Choroid plexus epithelial cell (primary cell): ENCODE measurements at regions not wholly inside any gene's neighbourhood (a gene's known extent, or its start where the extent isn't known, plus 50 kb on each side); places are given as distances from the start of the nearest gene placed in this dataset.
"Not testable (repeated sequence)": the region's sequence is repeated elsewhere in the genome, so short reads cannot be mapped to it uniquely, and the experiment has no call there.

ENCODE experiments used
- DNase-seq: peaks from one replicate; pipeline ENCODE4 v3.0.0-alpha.2; 2010; ENCODE audit warnings: low read depth
- H3K4me3 ChIP-seq: 2 replicates; pipeline ENCODE4 v1.5.1; 2011; ENCODE audit warnings: low read depth, mild to moderate bottlenecking, control low read depth, low read length, moderate library complexity
- CTCF ChIP-seq: conservative IDR thresholded peaks from 2 replicates; pipeline ENCODE4 v1.5.1; 2011; ENCODE audit warnings: low read depth, mild to moderate bottlenecking, control low read depth, inconsistent platforms, low read length, moderate library complexity

GRCh38 chr14:106062502-106063272, 536.3 kb downstream of the TMEM121 start:
- TF ChIP-seq CTCF: no peak
- DNase-seq: no peak
- no peak overlapping the region for H3K4me3 ChIP-seq

GRCh38 chr14:106067935-106068334, 541.6 kb downstream of the TMEM121 start:
- no peak for DNase-seq
- no peak for TF ChIP-seq CTCF
- H3K4me3 ChIP-seq: no peak overlapping the region

GRCh38 chr14:106069804-106070625, 543.6 kb downstream of the TMEM121 start:
- DNase-seq: no peak
- no peak for TF ChIP-seq CTCF
- H3K4me3 ChIP-seq: no peak overlapping the region

DNA sequence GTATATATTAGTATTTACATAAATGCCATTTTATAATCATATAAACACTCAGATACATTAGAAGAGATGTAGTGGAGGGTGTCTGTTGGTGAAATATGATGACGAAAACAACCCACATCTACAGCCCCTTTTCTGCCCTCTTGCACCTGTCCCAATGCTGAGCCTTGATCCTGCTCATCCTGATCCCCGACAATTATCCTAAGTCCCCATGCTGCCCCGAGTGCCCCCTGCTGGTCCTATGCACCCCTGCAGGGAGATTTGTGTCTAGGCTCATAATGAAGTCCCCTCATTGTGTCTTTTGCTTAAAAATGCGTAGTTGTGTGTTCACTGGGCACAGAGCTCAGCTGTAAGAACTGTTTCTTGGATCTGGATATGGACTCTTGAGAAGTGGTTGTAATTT, 554.5 kb downstream of the TMEM121 start:
- no peak for DNase-seq
- H3K4me3 ChIP-seq: no peak overlapping the region
- no peak for TF ChIP-seq CTCF

DNA sequence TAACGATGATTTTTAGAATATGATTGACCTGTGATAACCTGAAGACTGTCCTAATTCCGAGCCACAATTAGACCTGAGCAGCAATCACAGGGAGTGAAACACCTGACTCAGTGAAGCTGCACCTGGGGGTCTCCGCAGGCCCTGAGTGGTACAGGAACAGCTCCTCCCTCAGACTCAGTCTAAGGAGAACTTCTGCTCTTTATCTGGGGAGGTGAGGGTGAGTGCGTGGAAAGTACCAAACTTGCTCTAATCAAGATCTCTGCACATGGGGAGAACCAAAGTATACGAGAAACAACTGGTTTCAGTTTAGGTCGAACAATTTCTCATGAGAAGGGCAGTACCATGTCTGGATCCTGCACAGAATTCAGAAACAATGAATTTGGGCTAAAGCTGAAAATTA, 555.3 kb downstream of the TMEM121 start:
- DNase-seq, H3K4me3 ChIP-seq: not testable (repeated sequence)

- no peak overlapping the region for H3K4me3 ChIP-seq
- TF ChIP-seq CTCF: no peak
- no peak for DNase-seq
Observed at GRCh38 chr14:106083082-106083481, 556.7 kb downstream of the TMEM121 start.

DNA sequence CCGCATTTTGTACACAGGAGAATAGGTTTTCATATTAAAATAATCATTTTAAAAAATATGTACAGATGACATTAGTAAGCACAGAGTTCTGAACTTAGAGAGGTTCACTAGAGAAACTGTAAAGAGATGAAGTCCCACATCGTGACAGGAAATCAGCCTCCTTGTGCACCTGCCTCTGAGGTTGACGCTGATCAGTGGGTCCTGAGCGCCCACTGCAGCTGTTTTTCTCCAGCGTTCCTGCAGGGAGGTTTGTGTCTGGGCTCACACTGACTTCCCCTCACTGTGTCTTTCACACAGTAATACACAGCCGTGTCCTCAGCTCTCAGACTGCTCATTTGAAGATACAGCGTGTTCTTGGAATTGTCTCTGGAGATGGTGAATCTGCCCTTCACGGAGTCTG, 561.5 kb downstream of the TMEM121 start:
- no peak overlapping the region for H3K4me3 ChIP-seq
- no peak for TF ChIP-seq CTCF
- DNase-seq: no peak

DNA sequence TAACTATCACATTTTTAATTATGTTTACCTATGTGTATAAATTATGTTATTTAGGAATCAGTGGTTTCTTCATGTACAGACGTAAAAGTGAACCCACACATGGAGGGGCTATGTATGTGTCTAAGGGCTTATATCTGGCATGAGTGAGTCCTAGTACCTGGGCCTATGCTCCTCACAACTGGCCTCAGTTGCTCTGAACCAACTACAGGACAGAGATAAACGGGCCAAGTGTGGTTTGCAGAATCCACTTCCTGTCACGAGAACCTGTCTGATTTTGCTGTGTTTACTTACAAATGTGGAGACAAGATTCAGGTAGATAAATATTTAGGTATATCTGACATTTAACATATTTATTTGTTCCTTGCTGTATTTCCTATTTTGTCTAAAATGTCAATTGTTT, 562.5 kb downstream of the TMEM121 start:
- not testable (repeated sequence) for DNase-seq, H3K4me3 ChIP-seq
